Stomach (tissue), 4 donors: ENCODE measurements at regions not wholly inside any gene's neighbourhood (a gene's known extent, or its start where the extent isn't known, plus 50 kb on each side); places are given as distances from the start of the nearest gene placed in this dataset.

ENCODE experiments used
- POLR2A ChIP-seq, 4 donors: fragments of 450-650 bp; IDR thresholded peaks; one replicate each; pipeline ENCODE4 v1.6.1; 2016; ENCODE audit warnings: antibody characterized with exemption in 4 of 4, control low read depth in 2 of 4, mild to moderate bottlenecking in 1 of 4, moderate library complexity in 1 of 4
- TF ChIP-seq, protein P1 (sequence below), 7 experiments: fragments of 450-650 bp in 4 of 7; fragments of 200-600 bp in 3 of 7; sonication (generic) in 3 of 7; IDR thresholded peaks; one replicate each; pipeline ENCODE4 v1.5.1; 2016 to 2019; ENCODE audit warnings: antibody characterized with exemption in 7 of 7, control low read depth in 2 of 7, mild to moderate bottlenecking in 1 of 7

DNA sequence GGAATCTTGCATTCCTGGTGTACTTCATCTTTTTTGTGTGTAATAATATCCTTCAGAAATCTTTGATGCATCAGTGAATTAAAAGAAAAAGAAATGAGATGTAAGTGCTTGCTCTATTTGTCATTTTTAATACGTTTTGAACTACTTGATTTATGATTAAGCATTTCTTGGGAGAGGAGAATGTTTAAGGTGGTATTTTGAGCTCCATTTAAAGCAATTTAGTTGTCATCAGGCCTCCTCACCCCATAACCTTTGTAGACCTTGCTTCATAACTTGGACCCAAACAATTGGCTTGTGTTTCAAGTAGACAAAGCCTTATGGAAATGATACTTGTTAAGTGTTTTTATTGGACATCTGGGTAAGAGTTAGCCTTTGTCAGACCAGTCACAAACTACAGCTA lies 87.1 kb upstream of the VEPH1 start:
- TF ChIP-seq, protein P1, sequence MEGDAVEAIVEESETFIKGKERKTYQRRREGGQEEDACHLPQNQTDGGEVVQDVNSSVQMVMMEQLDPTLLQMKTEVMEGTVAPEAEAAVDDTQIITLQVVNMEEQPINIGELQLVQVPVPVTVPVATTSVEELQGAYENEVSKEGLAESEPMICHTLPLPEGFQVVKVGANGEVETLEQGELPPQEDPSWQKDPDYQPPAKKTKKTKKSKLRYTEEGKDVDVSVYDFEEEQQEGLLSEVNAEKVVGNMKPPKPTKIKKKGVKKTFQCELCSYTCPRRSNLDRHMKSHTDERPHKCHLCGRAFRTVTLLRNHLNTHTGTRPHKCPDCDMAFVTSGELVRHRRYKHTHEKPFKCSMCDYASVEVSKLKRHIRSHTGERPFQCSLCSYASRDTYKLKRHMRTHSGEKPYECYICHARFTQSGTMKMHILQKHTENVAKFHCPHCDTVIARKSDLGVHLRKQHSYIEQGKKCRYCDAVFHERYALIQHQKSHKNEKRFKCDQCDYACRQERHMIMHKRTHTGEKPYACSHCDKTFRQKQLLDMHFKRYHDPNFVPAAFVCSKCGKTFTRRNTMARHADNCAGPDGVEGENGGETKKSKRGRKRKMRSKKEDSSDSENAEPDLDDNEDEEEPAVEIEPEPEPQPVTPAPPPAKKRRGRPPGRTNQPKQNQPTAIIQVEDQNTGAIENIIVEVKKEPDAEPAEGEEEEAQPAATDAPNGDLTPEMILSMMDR (IDR thresholded peaks at IDR 0.05) = no peak
- TF ChIP-seq POLR2A (IDR thresholded peaks at IDR 0.05) = no peak
